CD4-positive, alpha-beta T cell treated with Interleukin-2 at 100 ng/mL for 4 hours (primary cell): ENCODE measurements at regions not wholly inside any gene's neighbourhood (a gene's known extent, or its start where the extent isn't known, plus 50 kb on each side); places are given as distances from the start of the nearest gene placed in this dataset.

Experiments
- DNase-seq: peaks from one replicate; pipeline ENCODE4 v3.0.0-alpha.2; 2020; ENCODE audit warnings: low spot score

GRCh38 chr4:174120446-174121295, 162.8 kb downstream of the FBXO8 start:
- peak; percentile 27 for DNase-seq

- no peak for DNase-seq
Observed at GRCh38 chr4:174119830-174120229, 163.6 kb downstream of the FBXO8 start.

GRCh38 chr4:174119051-174119450, 164.4 kb downstream of the FBXO8 start:
- DNase-seq, result no peak

- DNase-seq, result no peak
Observed at GRCh38 chr4:174118171-174118570, 165.3 kb downstream of the FBXO8 start.

GRCh38 chr4:174117445-174117844, 166.0 kb downstream of the FBXO8 start:
- no peak for DNase-seq

- DNase-seq, result no peak
Observed at GRCh38 chr4:174116021-174116420, 167.4 kb downstream of the FBXO8 start.

- DNase-seq, result no peak
Observed at GRCh38 chr4:174111422-174111821, 172.0 kb downstream of the FBXO8 start.

- DNase-seq, result no peak
Observed at GRCh38 chr4:174110180-174110579, 173.3 kb downstream of the FBXO8 start.

- DNase-seq, result no peak
Observed at GRCh38 chr4:174107746-174108354, 175.6 kb downstream of the FBXO8 start.

GRCh38 chr4:174105202-174105601, 178.3 kb downstream of the FBXO8 start:
- DNase-seq, result no peak

- DNase-seq, result no peak
Observed at GRCh38 chr4:174100910-174101309, 182.6 kb downstream of the FBXO8 start.

- no peak for DNase-seq
Observed at GRCh38 chr4:174099712-174100111, 183.8 kb downstream of the FBXO8 start.

GRCh38 chr4:174096999-174097398, 186.5 kb downstream of the FBXO8 start:
- DNase-seq, result no peak

GRCh38 chr4:174096456-174096855, 187.0 kb downstream of the FBXO8 start:
- DNase-seq, result no peak

- no peak for DNase-seq
Observed at GRCh38 chr4:174091130-174091529, 192.3 kb downstream of the FBXO8 start.

- DNase-seq, result no peak
Observed at GRCh38 chr4:174089711-174090110, 193.8 kb downstream of the FBXO8 start.

GRCh38 chr4:174088795-174089194, 194.7 kb downstream of the FBXO8 start:
- no peak for DNase-seq

GRCh38 chr4:174086829-174087799, 196.4 kb downstream of the FBXO8 start:
- DNase-seq, result no peak

- DNase-seq, result no peak
Observed at GRCh38 chr4:174084981-174085380, 198.5 kb downstream of the FBXO8 start.

GRCh38 chr4:174084542-174084941, 198.9 kb downstream of the FBXO8 start:
- no peak for DNase-seq

GRCh38 chr4:174080361-174080760, 203.1 kb downstream of the FBXO8 start:
- no peak for DNase-seq

- no peak for DNase-seq
Observed at GRCh38 chr4:174071595-174071994, 211.9 kb downstream of the FBXO8 start.
